Prostate gland (tissue), 2 donors: ENCODE measurements at regions not wholly inside any gene's neighbourhood (a gene's known extent, or its start where the extent isn't known, plus 50 kb on each side); places are given as distances from the start of the nearest gene placed in this dataset.

Source experiments
- DNase-seq: peaks from one replicate; pipeline ENCODE4 v3.0.0-alpha.2; 2019; ENCODE audit warnings: low spot score
- H3K27ac ChIP-seq, 2 donors: fragments of 200-600 bp; sonication (generic); 2 replicates each; pipeline ENCODE4 v1.5.1; 2017 to 2019
- H3K27me3 ChIP-seq: fragments of 200-600 bp; sonication (generic); replicated peaks from 2 replicates; pipeline ENCODE4 v1.5.1; 2019; ENCODE audit not compliant: insufficient read depth
- H3K36me3 ChIP-seq, 2 donors: fragments of 200-600 bp; sonication (generic); 1 replicate in 1 of 2; 2 replicates in 1 of 2; pipeline versions ENCODE4 v1.5.1 to v1.8.1; 2017 to 2019
- H3K4me1 ChIP-seq: fragments of 200-600 bp; sonication (generic); replicated peaks from 2 replicates; pipeline ENCODE4 v1.5.1; 2019
- H3K4me3 ChIP-seq, 2 donors: fragments of 200-600 bp; sonication (generic); 2 replicates each; pipeline ENCODE4 v1.5.1; 2017 to 2019
- H3K9me3 ChIP-seq: fragments of 200-600 bp; sonication (generic); 2 replicates; pipeline ENCODE4 v1.5.1; 2017
- POLR2A ChIP-seq: fragments of 450-650 bp; IDR thresholded peaks from one replicate; pipeline ENCODE4 v1.6.1; 2016; ENCODE audit warnings: antibody characterized with exemption, mild to moderate bottlenecking
- POLR2AphosphoS5 ChIP-seq: sonication (generic); formaldehyde crosslinking; IDR thresholded peaks from one replicate; pipeline ENCODE4 v1.6.1; 2017; ENCODE audit warnings: antibody characterized with exemption
- WGBS: methylation state at CpG from one replicate; pipeline ENCODE4 v1.1.5; 2018; 5-methylcytosine and 5-hydroxymethylcytosine counted together
- intact Hi-C: fragments of 100-400 bp; cut with DNase I; formaldehyde crosslinking; loops from one replicate; pipeline ENCODE4 v1.14.2; 2022
- TF ChIP-seq, protein P1 (sequence below), 4 experiments: fragments of 200-600 bp in 2 of 4; fragments of 450-650 bp in 2 of 4; sonication (generic) in 2 of 4; IDR thresholded peaks; 1 replicate in 3 of 4; 2 replicates in 1 of 4; pipeline ENCODE4 v1.5.1; 2016 to 2019; ENCODE audit warnings: antibody characterized with exemption in 4 of 4, mild to moderate bottlenecking in 2 of 4, moderate library complexity in 2 of 4

DNA sequence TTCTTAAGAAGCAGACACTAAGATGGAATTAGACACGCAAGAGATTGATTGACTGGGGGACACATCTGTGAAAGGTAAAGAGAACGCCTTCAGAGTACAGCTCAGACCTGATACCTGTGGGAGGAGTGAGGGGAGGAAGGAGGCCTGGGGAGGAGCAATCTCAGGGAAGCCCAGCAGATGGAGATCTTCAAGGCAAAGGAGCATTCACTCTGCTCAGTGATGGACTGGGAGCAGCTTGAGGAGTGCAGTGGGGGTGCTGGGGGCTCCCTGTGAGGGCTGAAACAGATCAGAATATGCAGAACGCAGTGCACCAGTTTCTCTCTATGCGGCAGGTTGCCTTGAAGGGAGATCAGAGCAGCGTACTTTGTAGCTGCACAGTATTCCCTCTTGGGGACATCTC, 103.7 kb upstream of the ATP8B1 start:
- no peaks in the 10 kb centered on the region for H3K9me3 ChIP-seq
- intact Hi-C loops: no loop called here
- no peaks in the 10 kb centered on the region for H3K36me3 ChIP-seq
- 82% methylated on average over 5 of the region's 5 CpGs for WGBS
- H3K27me3 ChIP-seq: no peaks in the 10 kb centered on the region
- TF ChIP-seq, protein P1, sequence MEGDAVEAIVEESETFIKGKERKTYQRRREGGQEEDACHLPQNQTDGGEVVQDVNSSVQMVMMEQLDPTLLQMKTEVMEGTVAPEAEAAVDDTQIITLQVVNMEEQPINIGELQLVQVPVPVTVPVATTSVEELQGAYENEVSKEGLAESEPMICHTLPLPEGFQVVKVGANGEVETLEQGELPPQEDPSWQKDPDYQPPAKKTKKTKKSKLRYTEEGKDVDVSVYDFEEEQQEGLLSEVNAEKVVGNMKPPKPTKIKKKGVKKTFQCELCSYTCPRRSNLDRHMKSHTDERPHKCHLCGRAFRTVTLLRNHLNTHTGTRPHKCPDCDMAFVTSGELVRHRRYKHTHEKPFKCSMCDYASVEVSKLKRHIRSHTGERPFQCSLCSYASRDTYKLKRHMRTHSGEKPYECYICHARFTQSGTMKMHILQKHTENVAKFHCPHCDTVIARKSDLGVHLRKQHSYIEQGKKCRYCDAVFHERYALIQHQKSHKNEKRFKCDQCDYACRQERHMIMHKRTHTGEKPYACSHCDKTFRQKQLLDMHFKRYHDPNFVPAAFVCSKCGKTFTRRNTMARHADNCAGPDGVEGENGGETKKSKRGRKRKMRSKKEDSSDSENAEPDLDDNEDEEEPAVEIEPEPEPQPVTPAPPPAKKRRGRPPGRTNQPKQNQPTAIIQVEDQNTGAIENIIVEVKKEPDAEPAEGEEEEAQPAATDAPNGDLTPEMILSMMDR (IDR thresholded peaks at IDR 0.05): no peak
- TF ChIP-seq POLR2A (no peak), POLR2AphosphoS5 (no peak)
- no peak for DNase-seq
- H3K4me1 ChIP-seq: no peaks in the 10 kb centered on the region
- no peak overlapping the region for H3K27ac ChIP-seq
- H3K4me3 ChIP-seq: no peak overlapping the region

DNA sequence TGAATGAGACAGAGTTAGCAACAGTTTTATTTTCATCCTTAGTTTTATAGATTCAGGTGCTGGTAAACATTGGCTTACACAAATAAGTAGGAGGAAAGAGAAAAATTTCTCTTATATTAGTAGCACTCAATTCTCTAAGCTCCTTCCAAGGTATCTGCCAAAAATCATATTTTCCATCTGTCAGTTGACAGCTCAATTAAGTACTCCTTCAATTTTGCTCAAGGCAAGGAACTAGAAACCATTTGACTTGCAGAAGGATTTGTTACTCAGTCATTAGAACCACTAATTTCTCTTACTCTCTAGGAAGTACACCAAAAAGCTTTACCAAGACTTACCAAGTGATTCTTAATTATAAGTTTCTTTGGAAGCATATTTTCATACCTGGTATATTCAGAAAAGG, 101.4 kb upstream of the ATP8B1 start:
- Histone ChIP-seq H3K4me1 (no peaks in the 10 kb centered on the region), H3K4me3 (no peak overlapping the region), H3K27me3 (no peaks in the 10 kb centered on the region), H3K27ac (no peak overlapping the region), H3K9me3 (no peaks in the 10 kb centered on the region), H3K36me3 (no peaks in the 10 kb centered on the region)
- DNase-seq: no peak
- TF ChIP-seq POLR2AphosphoS5: no peak
- no peak for TF ChIP-seq POLR2A
- TF ChIP-seq, protein P1 (IDR thresholded peaks at IDR 0.05): no peak
- intact Hi-C loops: no loop called here

DNA sequence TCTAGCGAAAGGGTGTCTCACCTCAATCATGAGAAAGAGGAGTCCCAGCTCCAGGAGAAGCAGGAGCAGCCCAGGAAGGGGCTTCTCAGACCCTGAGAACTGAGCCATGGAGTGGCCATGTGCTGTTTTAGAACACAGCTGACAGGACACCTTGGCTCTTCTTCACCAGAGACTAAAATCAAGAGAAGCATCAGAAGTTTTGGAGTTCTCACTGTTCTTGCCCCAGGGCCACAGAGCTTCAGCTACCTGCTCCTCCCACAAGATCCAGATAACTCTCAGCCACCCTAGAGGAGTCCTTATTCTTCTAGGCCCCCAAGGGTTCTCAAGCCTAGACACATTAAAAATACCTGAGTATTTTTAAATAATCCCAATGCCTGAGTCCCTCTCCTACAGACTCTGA, 99.6 kb upstream of the ATP8B1 start:
- no peaks in the 10 kb centered on the region for H3K4me1 ChIP-seq
- WGBS: 93% methylated on average over 1 of the region's 1 CpG
- intact Hi-C loops: no loop called here
- no peak overlapping the region for H3K4me3 ChIP-seq
- H3K9me3 ChIP-seq: no peaks in the 10 kb centered on the region
- TF ChIP-seq, protein P1 (IDR thresholded peaks at IDR 0.05): no peak
- TF ChIP-seq POLR2AphosphoS5 (no peak), POLR2A (no peak)
- H3K27me3 ChIP-seq: no peaks in the 10 kb centered on the region
- H3K27ac ChIP-seq: no peak overlapping the region
- no peaks in the 10 kb centered on the region for H3K36me3 ChIP-seq
- no peak for DNase-seq

DNA sequence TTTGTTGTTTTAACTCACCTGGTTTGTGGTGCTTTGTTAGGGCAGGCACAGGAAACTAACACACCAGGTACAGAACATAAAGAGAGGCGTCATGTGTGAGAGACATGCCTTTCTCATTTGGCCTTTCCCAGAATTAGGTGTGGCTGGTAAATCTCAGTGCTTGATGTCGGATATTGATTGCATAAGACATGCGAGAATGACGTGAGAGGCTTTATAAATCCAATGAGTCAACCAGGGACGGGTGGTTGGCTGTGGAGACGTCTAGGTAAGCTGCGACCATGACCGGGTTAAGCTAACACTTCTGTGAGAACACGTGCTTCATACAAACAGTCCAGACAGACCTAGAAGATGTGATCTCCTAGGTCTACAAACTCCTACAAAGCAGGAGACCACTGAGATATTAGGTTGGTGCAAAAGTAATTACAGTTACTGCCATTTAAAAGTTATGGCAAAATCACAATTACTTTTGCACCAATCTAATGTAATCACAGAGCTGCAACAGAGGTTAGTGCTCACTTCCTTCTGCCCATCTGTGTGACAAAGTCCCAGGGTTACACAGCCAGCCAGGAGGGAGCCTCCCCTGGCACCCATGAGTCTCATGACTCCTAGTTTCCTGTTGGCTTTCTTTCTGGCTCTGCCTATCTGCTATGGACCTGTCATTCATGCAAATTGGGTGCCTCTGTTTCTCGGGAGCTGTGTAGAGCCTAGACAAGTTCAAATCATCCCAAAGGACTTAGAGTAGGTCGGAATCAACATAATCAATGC, 98.9 kb upstream of the ATP8B1 start:
- Histone ChIP-seq H3K4me1 (no peaks in the 10 kb centered on the region), H3K27me3 (no peaks in the 10 kb centered on the region), H3K9me3 (no peaks in the 10 kb centered on the region), H3K4me3 (no peak overlapping the region), H3K36me3 (no peaks in the 10 kb centered on the region), H3K27ac (no peak overlapping the region)
- intact Hi-C loops: no loop called here
- 76% methylated on average over 11 of the region's 11 CpGs for WGBS
- no peak for TF ChIP-seq POLR2A
- TF ChIP-seq, protein P1 (IDR thresholded peaks at IDR 0.05): no peak
- no peak for TF ChIP-seq POLR2AphosphoS5
- no peak for DNase-seq

DNA sequence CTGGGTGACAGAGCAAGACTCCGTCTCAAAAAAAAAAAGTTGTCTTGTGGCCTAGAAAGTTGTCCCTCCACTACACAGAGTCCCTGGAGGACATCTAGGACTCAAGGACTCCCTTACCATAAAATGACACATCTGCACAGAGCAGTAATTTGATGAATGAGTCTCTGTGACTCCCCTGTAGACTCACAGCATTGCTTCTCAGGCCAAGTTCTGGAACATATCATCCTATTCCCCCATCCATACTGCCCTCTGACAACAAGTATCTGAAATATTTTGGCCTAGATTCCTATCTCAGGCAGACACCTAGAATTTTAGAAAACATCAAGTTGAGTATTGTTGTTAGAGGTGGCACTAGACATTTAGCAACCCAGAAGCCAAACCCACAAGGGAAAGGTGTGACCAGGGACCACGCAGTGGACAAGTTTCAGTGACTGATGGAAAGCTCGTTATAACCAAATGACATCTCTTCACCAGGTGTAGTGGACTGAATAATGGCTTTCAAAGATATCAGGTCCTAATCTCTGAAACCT, 97.9 kb upstream of the ATP8B1 start:
- Histone ChIP-seq H3K27ac (no peak overlapping the region), H3K4me1 (no peaks in the 10 kb centered on the region), H3K36me3 (no peaks in the 10 kb centered on the region), H3K9me3 (no peaks in the 10 kb centered on the region), H3K27me3 (no peaks in the 10 kb centered on the region), H3K4me3 (no peak overlapping the region)
- no peak for DNase-seq
- TF ChIP-seq, protein P1 (IDR thresholded peaks at IDR 0.05): no peak
- no peak for TF ChIP-seq POLR2AphosphoS5
- no peak for TF ChIP-seq POLR2A
- intact Hi-C loops: no loop called here
- 93% methylated on average over 3 of the region's 3 CpGs for WGBS
